Lung (tissue), 11 donors: ENCODE measurements at regions not wholly inside any gene's neighbourhood (a gene's known extent, or its start where the extent isn't known, plus 50 kb on each side); places are given as distances from the start of the nearest gene placed in this dataset.

Experiments
- ATAC-seq: fragments of 200-7000 bp; cut with Tn5 transposase; one replicate; pipeline ENCODE4 v1.9.1; 2020; ENCODE audit warnings: moderate number of reproducible peaks; ENCODE audit not compliant: insufficient read depth, low FRiP score
- DNase-seq, 3 donors: peaks; one replicate each; pipeline ENCODE4 v3.0.0-alpha.2; 2013 to 2017
- H3K27ac ChIP-seq, 2 donors: one replicate each; pipeline ENCODE4 v1.5.1; 2013; ENCODE audit warnings: mild to moderate bottlenecking in 2 of 2, moderate library complexity in 2 of 2, control low read depth in 1 of 2, inconsistent platforms in 1 of 2, low read depth in 1 of 2, low read length in 1 of 2
- H3K27me3 ChIP-seq, 3 donors: one replicate each; pipeline ENCODE4 v1.5.1; 2013; ENCODE audit warnings: low read length in 2 of 3; ENCODE audit not compliant: control insufficient read depth in 3 of 3, insufficient read depth in 3 of 3
- H3K36me3 ChIP-seq, 4 donors: one replicate each; pipeline ENCODE4 v1.5.1; 2013; ENCODE audit warnings: low read length in 4 of 4, mild to moderate bottlenecking in 1 of 4, moderate library complexity in 1 of 4; ENCODE audit not compliant: control insufficient read depth in 4 of 4, insufficient read depth in 4 of 4
- H3K4me1 ChIP-seq, 5 donors: one replicate each; pipeline ENCODE4 v1.5.1; 2013; ENCODE audit warnings: low read length in 5 of 5, mild to moderate bottlenecking in 2 of 5, moderate library complexity in 1 of 5; ENCODE audit not compliant: control insufficient read depth in 5 of 5, insufficient read depth in 5 of 5
- H3K4me3 ChIP-seq: one replicate; pipeline ENCODE4 v1.5.1; 2013; ENCODE audit warnings: mild to moderate bottlenecking, control low read depth, moderate library complexity
- H3K9ac ChIP-seq, 2 donors: one replicate each; pipeline ENCODE4 v1.5.1; 2013; ENCODE audit warnings: low read length in 2 of 2, control low read depth in 1 of 2; ENCODE audit not compliant: insufficient read depth in 1 of 2
- H3K9me3 ChIP-seq, 4 donors: one replicate each; pipeline ENCODE4 v1.5.1; 2013; ENCODE audit warnings: low read length in 3 of 4, mild to moderate bottlenecking in 1 of 4, moderate library complexity in 1 of 4; ENCODE audit not compliant: control insufficient read depth in 4 of 4, insufficient read depth in 3 of 4
- WGBS, 2 donors: extraction: QIAGEN DNeasy Blood & Tissue Kit; methylation state at CpG; one replicate each; pipeline ENCODE4 v1.1.7; 2013; 5-methylcytosine and 5-hydroxymethylcytosine counted together
- TF ChIP-seq, protein P1 (sequence below): IDR thresholded peaks from 2 replicates; pipeline ENCODE4 v1.5.1; 2012; ENCODE audit warnings: mild to moderate bottlenecking; ENCODE audit errors: control extremely low read depth, extremely low read depth
- donor health status: control.
- donor health status: control.
- donor health status: Bipolar disorder and iron deficiency.
- donor health status: healthy.
- donor health status: DM: yes; HTN: yes; CAD: no.

DNA sequence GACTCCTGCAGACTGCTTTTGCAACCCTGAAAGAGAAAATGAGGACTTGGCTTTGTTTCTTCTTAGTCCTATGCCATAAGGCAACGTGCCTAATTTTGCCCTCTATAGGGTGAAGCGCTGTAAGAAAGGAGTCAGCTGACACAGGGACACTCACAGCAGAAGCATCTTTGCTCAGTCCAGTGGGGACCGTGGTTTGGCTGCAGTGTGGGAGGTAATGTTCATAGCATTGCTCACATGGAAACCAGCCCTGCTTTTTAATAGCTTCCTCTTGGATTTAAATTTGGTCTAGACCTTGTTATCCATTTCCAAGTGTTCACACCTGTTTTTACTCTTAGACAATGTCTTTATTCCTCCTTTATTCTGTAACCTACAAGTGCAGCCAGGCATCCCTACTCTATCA lies 1032.1 kb downstream of the NTRK3 start:
- Histone ChIP-seq H3K4me3 (no peak overlapping the region), H3K9me3 (peaks cover 0 to 1% (median 0%) of the 10 kb centered on the region in 4 donors), H3K36me3 (no peaks in the 10 kb centered on the region), H3K9ac (no peak overlapping the region), H3K4me1 (no peaks in the 10 kb centered on the region), H3K27me3 (no peaks in the 10 kb centered on the region), H3K27ac (no peak overlapping the region)
- no peak for ATAC-seq
- TF ChIP-seq, protein P1, sequence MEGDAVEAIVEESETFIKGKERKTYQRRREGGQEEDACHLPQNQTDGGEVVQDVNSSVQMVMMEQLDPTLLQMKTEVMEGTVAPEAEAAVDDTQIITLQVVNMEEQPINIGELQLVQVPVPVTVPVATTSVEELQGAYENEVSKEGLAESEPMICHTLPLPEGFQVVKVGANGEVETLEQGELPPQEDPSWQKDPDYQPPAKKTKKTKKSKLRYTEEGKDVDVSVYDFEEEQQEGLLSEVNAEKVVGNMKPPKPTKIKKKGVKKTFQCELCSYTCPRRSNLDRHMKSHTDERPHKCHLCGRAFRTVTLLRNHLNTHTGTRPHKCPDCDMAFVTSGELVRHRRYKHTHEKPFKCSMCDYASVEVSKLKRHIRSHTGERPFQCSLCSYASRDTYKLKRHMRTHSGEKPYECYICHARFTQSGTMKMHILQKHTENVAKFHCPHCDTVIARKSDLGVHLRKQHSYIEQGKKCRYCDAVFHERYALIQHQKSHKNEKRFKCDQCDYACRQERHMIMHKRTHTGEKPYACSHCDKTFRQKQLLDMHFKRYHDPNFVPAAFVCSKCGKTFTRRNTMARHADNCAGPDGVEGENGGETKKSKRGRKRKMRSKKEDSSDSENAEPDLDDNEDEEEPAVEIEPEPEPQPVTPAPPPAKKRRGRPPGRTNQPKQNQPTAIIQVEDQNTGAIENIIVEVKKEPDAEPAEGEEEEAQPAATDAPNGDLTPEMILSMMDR: no peak
- no peak for DNase-seq
- WGBS, 2 donors: 71 to 84% methylated on average over 3 of the region's 3 CpGs

DNA sequence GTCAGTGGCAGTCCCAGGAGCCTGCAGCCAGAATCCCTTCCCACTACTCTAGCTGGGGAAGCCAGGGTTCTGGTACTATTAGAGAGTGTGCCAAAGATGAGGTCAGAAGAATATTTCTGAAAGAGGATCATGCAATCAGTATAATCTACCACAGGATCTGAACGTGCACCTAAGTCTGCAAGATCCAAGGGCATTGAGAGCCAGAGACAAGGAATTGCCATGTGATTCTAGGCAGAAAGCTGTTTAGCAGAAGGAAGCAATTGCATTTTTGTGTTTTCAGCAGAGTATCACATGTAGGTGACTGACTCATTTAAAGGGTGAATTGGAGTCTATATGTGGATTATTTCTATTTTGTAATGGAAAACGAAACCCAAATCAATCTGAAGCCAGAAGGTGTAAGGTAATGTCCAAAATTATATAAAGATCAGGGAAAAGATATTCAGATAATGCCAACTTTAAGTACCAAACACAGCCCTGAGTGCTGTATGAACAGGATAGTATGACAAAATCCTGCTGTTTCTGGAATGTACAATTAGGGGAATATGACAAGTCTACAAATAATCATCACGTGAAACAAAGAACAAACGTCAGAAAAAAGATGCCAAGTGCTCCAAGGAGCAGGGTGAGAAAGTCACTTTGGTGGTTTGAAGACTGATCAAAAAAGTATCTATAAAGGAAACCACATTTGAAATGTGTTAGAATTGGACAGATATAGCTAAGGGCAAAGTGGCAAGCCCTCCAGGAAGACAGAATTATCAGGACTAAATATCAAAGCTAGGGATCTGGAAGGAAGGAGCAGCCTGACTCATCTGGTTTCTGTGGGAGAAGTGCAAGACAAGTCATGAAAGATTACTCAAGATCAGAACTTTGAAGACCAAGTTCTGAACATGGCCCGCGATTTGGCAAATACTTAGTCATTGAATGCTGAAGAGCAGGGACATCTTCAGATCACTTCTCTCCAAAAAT lies 1036.6 kb downstream of the NTRK3 start:
- 69 to 72% methylated on average over 6 of the region's 6 CpGs for WGBS, 2 donors
- Histone ChIP-seq H3K4me3 (no peak overlapping the region), H3K9ac (no peak overlapping the region), H3K27me3 (no peaks in the 10 kb centered on the region), H3K27ac (no peak overlapping the region), H3K36me3 (no peaks in the 10 kb centered on the region), H3K9me3 (peaks cover 0 to under 1% (median 0%) of the 10 kb centered on the region in 4 donors), H3K4me1 (no peaks in the 10 kb centered on the region)
- DNase-seq (no peak), ATAC-seq (no peak)
- TF ChIP-seq, protein P1: no peak

DNA sequence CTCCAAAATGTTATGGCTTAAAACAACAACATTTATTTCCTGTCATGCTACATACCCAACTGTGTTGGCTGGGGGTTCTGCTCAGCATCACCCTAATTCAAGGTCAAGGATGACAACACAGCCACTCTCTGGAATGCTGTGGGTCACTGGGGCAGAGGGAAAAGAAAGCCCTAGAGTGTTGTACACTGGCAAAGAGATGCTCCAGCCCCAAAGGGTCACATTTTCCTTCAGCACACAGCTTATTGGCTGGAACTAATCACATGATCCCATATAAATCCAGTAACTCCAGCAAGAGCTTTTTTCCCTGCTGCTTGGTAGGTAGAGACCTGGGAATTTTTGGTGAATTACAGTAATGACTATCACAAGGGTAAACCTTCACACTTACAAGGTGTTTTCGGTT lies 1041.4 kb downstream of the NTRK3 start:
- no peak for ATAC-seq
- Histone ChIP-seq H3K9ac (no peak overlapping the region), H3K4me1 (peaks cover 0 to 4% (median 0%) of the 10 kb centered on the region in 5 donors), H3K9me3 (no peaks in the 10 kb centered on the region), H3K4me3 (no peak overlapping the region), H3K27ac (no peak overlapping the region), H3K36me3 (no peaks in the 10 kb centered on the region), H3K27me3 (no peaks in the 10 kb centered on the region)
- DNase-seq: no peak
- 94 to 95% methylated on average over 1 of the region's 1 CpG for WGBS, 2 donors
- TF ChIP-seq, protein P1: no peak
